Stimulated activated naive CD4-positive, alpha-beta T cell treated with Interleukin-2 at 50 U/mL for 16 hours (primary cell): ENCODE measurements at regions not wholly inside any gene's neighbourhood (a gene's known extent, or its start where the extent isn't known, plus 50 kb on each side); places are given as distances from the start of the nearest gene placed in this dataset.

ENCODE experiments used
- DNase-seq: peaks from one replicate; lab custom pipeline; 2025; lab: John Stamatoyannopoulos, UW

GRCh38 chr1:232276651-232277050 lies 353.3 kb downstream of the SIPA1L2 start:
- no peak for DNase-seq

- DNase-seq, result no peak
Measured at GRCh38 chr1:232274999-232275710, 354.8 kb downstream of the SIPA1L2 start.

- DNase-seq, result no peak
Measured at GRCh38 chr1:232274236-232274855, 355.6 kb downstream of the SIPA1L2 start.

GRCh38 chr1:232273011-232273410 lies 356.9 kb downstream of the SIPA1L2 start:
- DNase-seq, result no peak

- DNase-seq, result no peak
Measured at GRCh38 chr1:232271991-232272589, 357.8 kb downstream of the SIPA1L2 start.

GRCh38 chr1:232271299-232271698 lies 358.6 kb downstream of the SIPA1L2 start:
- DNase-seq, result no peak

- DNase-seq, result no peak
Measured at GRCh38 chr1:232269988-232270387, 359.9 kb downstream of the SIPA1L2 start.

- no peak for DNase-seq
Measured at GRCh38 chr1:232267837-232268598, 361.9 kb downstream of the SIPA1L2 start.

- DNase-seq, result no peak
Measured at GRCh38 chr1:232267092-232267836, 362.7 kb downstream of the SIPA1L2 start.

- DNase-seq, result no peak
Measured at GRCh38 chr1:232263452-232263851, 366.5 kb downstream of the SIPA1L2 start.

- no peak for DNase-seq
Measured at GRCh38 chr1:232262991-232263390, 366.9 kb downstream of the SIPA1L2 start.

- DNase-seq, result no peak
Measured at GRCh38 chr1:232260861-232261260, 369.1 kb downstream of the SIPA1L2 start.

- DNase-seq, result no peak
Measured at GRCh38 chr1:232260045-232260444, 369.9 kb downstream of the SIPA1L2 start.

GRCh38 chr1:232259333-232259732 lies 370.6 kb downstream of the SIPA1L2 start:
- no peak for DNase-seq

GRCh38 chr1:232252546-232253118 lies 377.3 kb downstream of the SIPA1L2 start:
- no peak for DNase-seq

GRCh38 chr1:232250838-232251237 lies 379.1 kb downstream of the SIPA1L2 start:
- DNase-seq, result no peak

GRCh38 chr1:232249861-232250777 lies 379.8 kb downstream of the SIPA1L2 start:
- no peak for DNase-seq

- no peak for DNase-seq
Measured at GRCh38 chr1:232249339-232249738, 380.6 kb downstream of the SIPA1L2 start.

GRCh38 chr1:232248276-232248820 lies 381.6 kb downstream of the SIPA1L2 start:
- DNase-seq, result no peak

GRCh38 chr1:232247669-232248068 lies 382.3 kb downstream of the SIPA1L2 start:
- DNase-seq, result no peak
